Gastroesophageal sphincter (tissue), 4 donors: ENCODE measurements at regions not wholly inside any gene's neighbourhood (a gene's known extent, or its start where the extent isn't known, plus 50 kb on each side); places are given as distances from the start of the nearest gene placed in this dataset.

Source experiments
- ATAC-seq: fragments of 150-250 bp; one replicate; pipeline ENCODE4 v1.9.1; 2016; ENCODE audit warnings: mild to moderate bottlenecking, moderate library complexity
- H3K27ac ChIP-seq, 4 donors: fragments of 200-600 bp; sonication (generic) in 3 of 4; 1 replicate in 3 of 4; 2 replicates in 1 of 4; pipeline ENCODE4 v1.5.1; 2016 to 2019
- H3K27me3 ChIP-seq: fragments of 200-600 bp; sonication (generic); one replicate; pipeline ENCODE4 v1.5.1; 2019
- H3K36me3 ChIP-seq, 2 donors: fragments of 200-600 bp; sonication (generic); one replicate each; pipeline ENCODE4 v1.5.1; 2019; ENCODE audit warnings: control low read depth in 1 of 2
- H3K4me1 ChIP-seq, 3 donors: fragments of 200-600 bp; sonication (generic); 1 replicate in 2 of 3; 2 replicates in 1 of 3; pipeline ENCODE4 v1.5.1; 2016 to 2019; ENCODE audit warnings: control low read depth in 2 of 3
- H3K4me3 ChIP-seq, 2 donors: fragments of 200-600 bp; sonication (generic); one replicate each; pipeline ENCODE4 v1.5.1; 2019; ENCODE audit warnings: mild to moderate bottlenecking in 1 of 2, moderate library complexity in 1 of 2
- H3K9me3 ChIP-seq, 3 donors: fragments of 200-600 bp; sonication (generic); one replicate each; pipeline ENCODE4 v1.5.1; 2017 to 2019; ENCODE audit warnings: control low read depth in 2 of 3
- EP300 ChIP-seq: sonication (generic); formaldehyde crosslinking; IDR thresholded peaks from one replicate; pipeline ENCODE4 v1.6.1; 2017; ENCODE audit warnings: antibody characterized with exemption, mild to moderate bottlenecking
- POLR2A ChIP-seq, 2 donors: fragments of 450-650 bp; IDR thresholded peaks; one replicate each; pipeline ENCODE4 v1.6.1; 2017; ENCODE audit warnings: antibody characterized with exemption in 2 of 2, mild to moderate bottlenecking in 2 of 2, moderate library complexity in 1 of 2
- POLR2AphosphoS5 ChIP-seq: sonication (generic); formaldehyde crosslinking; IDR thresholded peaks from one replicate; pipeline ENCODE4 v1.6.1; 2017; ENCODE audit warnings: antibody characterized with exemption
- WGBS, 2 donors: methylation state at CpG; one replicate each; pipeline ENCODE4 v1.1.5; 2018; ENCODE audit warnings: low coverage in 1 of 2; 5-methylcytosine and 5-hydroxymethylcytosine counted together
- TF ChIP-seq, protein P1 (sequence below), 4 experiments: fragments of 200-600 bp in 2 of 4; fragments of 450-650 bp in 2 of 4; sonication (generic) in 1 of 4; IDR thresholded peaks; one replicate each; pipeline ENCODE4 v1.5.1; 2017 to 2019; ENCODE audit warnings: antibody characterized with exemption in 4 of 4, mild to moderate bottlenecking in 2 of 4, moderate library complexity in 2 of 4

DNA sequence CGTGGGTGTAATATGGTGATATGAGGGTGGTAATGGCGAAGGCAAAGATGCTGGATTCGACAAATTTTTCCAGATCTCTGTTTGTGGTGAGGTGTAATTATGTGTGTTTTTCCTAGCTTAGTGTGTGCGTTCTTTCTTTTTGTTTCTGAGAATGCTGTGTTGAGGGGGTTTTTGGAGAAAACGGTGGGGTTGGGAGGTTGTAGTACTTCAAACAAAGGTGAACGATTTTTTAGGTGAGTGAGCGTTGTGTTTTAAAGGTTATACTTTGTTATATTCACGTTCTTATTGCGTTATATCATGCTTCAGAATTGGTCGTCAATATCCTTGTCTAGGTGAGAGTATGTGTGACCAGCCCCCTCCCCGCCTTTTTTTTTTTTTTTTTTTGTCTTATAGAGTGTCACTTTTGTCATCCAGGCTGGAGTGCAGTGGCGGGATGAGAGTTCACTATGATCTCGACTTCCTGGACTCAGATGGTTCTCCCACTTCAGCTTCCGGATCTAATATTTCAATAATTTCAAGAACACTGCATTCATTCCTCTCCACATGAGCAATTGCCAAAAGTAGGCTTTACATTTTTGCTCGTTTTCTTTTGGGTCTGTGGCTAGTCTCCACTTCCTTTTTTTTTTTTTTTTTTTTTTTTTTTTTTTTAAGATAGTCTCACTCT, 82.2 kb upstream of the RNU2-1 start:
- Histone ChIP-seq H3K27me3 (no peaks in the 10 kb centered on the region), H3K36me3 (no peaks in the 10 kb centered on the region), H3K27ac (no peak overlapping the region), H3K4me3 (no peak overlapping the region), H3K4me1 (no peaks in the 10 kb centered on the region), H3K9me3 (no peaks in the 10 kb centered on the region)
- ATAC-seq: no peak
- TF ChIP-seq, protein P1, sequence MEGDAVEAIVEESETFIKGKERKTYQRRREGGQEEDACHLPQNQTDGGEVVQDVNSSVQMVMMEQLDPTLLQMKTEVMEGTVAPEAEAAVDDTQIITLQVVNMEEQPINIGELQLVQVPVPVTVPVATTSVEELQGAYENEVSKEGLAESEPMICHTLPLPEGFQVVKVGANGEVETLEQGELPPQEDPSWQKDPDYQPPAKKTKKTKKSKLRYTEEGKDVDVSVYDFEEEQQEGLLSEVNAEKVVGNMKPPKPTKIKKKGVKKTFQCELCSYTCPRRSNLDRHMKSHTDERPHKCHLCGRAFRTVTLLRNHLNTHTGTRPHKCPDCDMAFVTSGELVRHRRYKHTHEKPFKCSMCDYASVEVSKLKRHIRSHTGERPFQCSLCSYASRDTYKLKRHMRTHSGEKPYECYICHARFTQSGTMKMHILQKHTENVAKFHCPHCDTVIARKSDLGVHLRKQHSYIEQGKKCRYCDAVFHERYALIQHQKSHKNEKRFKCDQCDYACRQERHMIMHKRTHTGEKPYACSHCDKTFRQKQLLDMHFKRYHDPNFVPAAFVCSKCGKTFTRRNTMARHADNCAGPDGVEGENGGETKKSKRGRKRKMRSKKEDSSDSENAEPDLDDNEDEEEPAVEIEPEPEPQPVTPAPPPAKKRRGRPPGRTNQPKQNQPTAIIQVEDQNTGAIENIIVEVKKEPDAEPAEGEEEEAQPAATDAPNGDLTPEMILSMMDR (IDR thresholded peaks at IDR 0.05): no peak
- TF ChIP-seq EP300 (no peak), POLR2A (IDR thresholded peaks at IDR 0.05) (no peak), POLR2AphosphoS5 (no peak)
- WGBS, 2 donors: 1 to 3% methylated on average over 14 to 15 of the region's 15 CpGs

DNA sequence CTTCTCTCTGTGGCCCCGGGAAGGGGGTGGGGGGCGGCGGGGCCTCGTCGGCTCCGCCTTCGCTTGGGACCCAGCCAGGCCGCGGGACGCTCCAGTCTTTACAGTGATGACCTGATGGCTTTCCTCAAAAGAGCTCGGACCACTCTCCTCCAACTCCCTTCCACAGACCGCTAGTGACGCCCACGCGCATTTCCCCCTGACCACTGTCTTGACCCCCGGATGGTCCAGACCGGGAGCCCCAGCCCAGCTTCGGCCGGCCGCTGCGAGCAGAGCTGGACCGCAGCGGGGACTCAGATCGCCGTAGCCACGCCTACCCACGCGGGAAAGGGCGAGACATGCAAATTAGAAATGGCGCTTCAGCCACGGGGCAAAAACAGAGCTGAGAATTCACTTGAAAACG, 81.6 kb upstream of the RNU2-1 start:
- Histone ChIP-seq H3K4me1 (no peaks in the 10 kb centered on the region), H3K4me3 (no peak overlapping the region), H3K36me3 (no peaks in the 10 kb centered on the region), H3K27ac (no peak overlapping the region), H3K27me3 (no peaks in the 10 kb centered on the region), H3K9me3 (no peaks in the 10 kb centered on the region)
- no peak for ATAC-seq
- WGBS, 2 donors: 0% methylated on average over 2 to 3 of the region's 32 CpGs
- TF ChIP-seq, protein P1 (IDR thresholded peaks at IDR 0.05): no peak
- TF ChIP-seq POLR2A (IDR thresholded peaks at IDR 0.05): no peak
- TF ChIP-seq EP300: no peak
- no peak for TF ChIP-seq POLR2AphosphoS5

DNA sequence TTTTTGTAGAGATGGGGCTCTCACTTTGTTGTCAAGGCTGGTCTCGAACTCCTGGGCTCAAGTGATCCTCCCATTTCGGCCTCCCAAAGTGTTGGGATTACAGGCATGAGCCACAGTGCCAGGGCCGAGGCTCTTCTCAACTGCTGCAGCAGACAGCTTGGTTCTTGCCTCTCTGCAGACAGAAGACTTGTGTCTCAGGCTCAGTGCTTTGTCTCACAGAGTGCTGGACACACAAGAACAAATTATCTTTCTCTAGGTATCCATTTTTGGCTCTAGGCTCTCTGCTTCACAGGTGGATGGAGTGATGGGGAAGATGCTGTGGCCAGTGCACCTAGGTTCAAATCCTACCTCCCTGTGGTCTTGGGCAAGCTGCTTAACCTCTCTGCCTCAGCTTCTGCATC, 80.8 kb upstream of the RNU2-1 start:
- Histone ChIP-seq H3K4me1 (no peaks in the 10 kb centered on the region), H3K9me3 (no peaks in the 10 kb centered on the region), H3K36me3 (no peaks in the 10 kb centered on the region), H3K27ac (no peak overlapping the region), H3K27me3 (no peaks in the 10 kb centered on the region), H3K4me3 (no peak overlapping the region)
- TF ChIP-seq POLR2AphosphoS5 (no peak), EP300 (no peak), POLR2A (IDR thresholded peaks at IDR 0.05) (no peak)
- TF ChIP-seq, protein P1 (IDR thresholded peaks at IDR 0.05): no peak
- ATAC-seq: no peak
- WGBS, 2 donors: no CpG with 5 or more reads among the region's 3 CpGs

DNA sequence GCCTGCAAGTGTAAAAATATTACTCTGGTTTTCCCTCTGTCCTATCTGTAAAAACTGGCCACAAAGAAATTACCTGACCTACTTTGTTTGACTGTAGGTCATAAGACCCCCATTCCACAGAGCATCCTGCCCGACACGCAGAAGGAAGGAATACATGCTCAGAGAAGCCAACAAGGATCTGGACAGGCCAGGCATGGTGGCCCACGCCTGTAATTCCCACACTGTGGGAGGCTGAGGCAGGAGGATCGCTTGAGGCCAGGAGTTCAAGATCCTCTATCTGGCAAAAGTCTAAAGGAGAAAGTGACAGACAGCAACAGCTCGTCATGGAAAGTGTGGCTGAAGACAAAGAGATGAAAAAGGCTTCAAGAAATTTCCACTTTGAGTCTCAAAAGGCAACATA, 78.2 kb upstream of the RNU2-1 start:
- no peak for ATAC-seq
- no peak overlapping the region for H3K4me3 ChIP-seq
- H3K27ac ChIP-seq: no peak overlapping the region

More for the DNA sequence above, 78.2 kb upstream of the RNU2-1 start:
- TF ChIP-seq, protein P1 (IDR thresholded peaks at IDR 0.05): no peak
- TF ChIP-seq EP300 (no peak), POLR2A (IDR thresholded peaks at IDR 0.05) (no peak), POLR2AphosphoS5 (no peak)
- Histone ChIP-seq H3K4me1 (no peaks in the 10 kb centered on the region), H3K9me3 (no peaks in the 10 kb centered on the region), H3K27me3 (no peaks in the 10 kb centered on the region), H3K36me3 (no peaks in the 10 kb centered on the region)
- 80 to 99% methylated on average over 1 to 5 of the region's 5 CpGs for WGBS, 2 donors
